SJCRH30 (cell line): ENCODE measurements at regions not wholly inside any gene's neighbourhood (a gene's known extent, or its start where the extent isn't known, plus 50 kb on each side); places are given as distances from the start of the nearest gene placed in this dataset.
"Not testable (repeated sequence)": the region's sequence is repeated elsewhere in the genome, so short reads cannot be mapped to it uniquely, and the experiment has no call there.

Source experiments
- DNase-seq, 2 experiments: peaks; one replicate each; pipeline ENCODE4 v3.0.0-alpha.2; 2015 to 2020
- H3K27ac ChIP-seq: fragments of 250-450 bp; sonication (Bioruptor Pico); 2 replicates; pipeline ENCODE4 v1.5.1; 2020; ENCODE audit warnings: mild to moderate bottlenecking, moderate library complexity
- H3K27me3 ChIP-seq: fragments of 250-450 bp; sonication (Bioruptor Pico); 2 replicates; pipeline ENCODE4 v1.5.1; 2020; ENCODE audit warnings: mild to moderate bottlenecking, moderate library complexity
- H3K36me3 ChIP-seq: fragments of 250-450 bp; sonication (Bioruptor Pico); 2 replicates; pipeline ENCODE4 v1.5.1; 2020; ENCODE audit warnings: mild to moderate bottlenecking, moderate library complexity
- H3K4me1 ChIP-seq: fragments of 250-450 bp; sonication (Bioruptor Pico); 2 replicates; pipeline ENCODE4 v1.5.1; 2020; ENCODE audit warnings: mild to moderate bottlenecking, moderate library complexity
- H3K4me3 ChIP-seq: fragments of 250-450 bp; sonication (Bioruptor Pico); 2 replicates; pipeline ENCODE4 v1.5.1; 2020; ENCODE audit warnings: mild to moderate bottlenecking, moderate library complexity
- H3K9me3 ChIP-seq: fragments of 250-450 bp; sonication (Bioruptor Pico); replicated peaks from 2 replicates; pipeline ENCODE4 v1.5.1; 2020; ENCODE audit warnings: mild to moderate bottlenecking, moderate library complexity

- DNase-seq = no peak
- Histone ChIP-seq H3K4me1 (no peaks in the 10 kb centered on the region), H3K36me3 (no peaks in the 10 kb centered on the region), H3K4me3 (no peak overlapping the region), H3K27me3 (no peaks in the 10 kb centered on the region), H3K27ac (no peak overlapping the region), H3K9me3 (peaks cover 7% of the 10 kb centered on the region)
Measured at GRCh38 chr11:44361813-44362212, 51.9 kb upstream of the ALX4 start.

GRCh38 chr11:44363116-44363515 lies 53.2 kb upstream of the ALX4 start:
- Histone ChIP-seq H3K27me3 (no peaks in the 10 kb centered on the region), H3K9me3 (no peaks in the 10 kb centered on the region; the same call in 1 of the 2 replicates), H3K27ac (no peak overlapping the region), H3K36me3 (no peaks in the 10 kb centered on the region), H3K4me3 (no peak overlapping the region), H3K4me1 (no peaks in the 10 kb centered on the region)
- no peak for DNase-seq

- Histone ChIP-seq H3K27ac (no peak overlapping the region), H3K9me3 (no peaks in the 10 kb centered on the region; the same call in 1 of the 2 replicates), H3K36me3 (no peaks in the 10 kb centered on the region), H3K4me1 (no peaks in the 10 kb centered on the region), H3K4me3 (no peak overlapping the region), H3K27me3 (no peaks in the 10 kb centered on the region)
- DNase-seq = no peak
Measured at GRCh38 chr11:44364596-44364995, 54.7 kb upstream of the ALX4 start.

- no peak overlapping the region for H3K27ac ChIP-seq
- no peaks in the 10 kb centered on the region for H3K36me3 ChIP-seq
- H3K4me1 ChIP-seq = no peaks in the 10 kb centered on the region
- no peak for DNase-seq
- H3K4me3 ChIP-seq = no peak overlapping the region
- H3K27me3 ChIP-seq = no peaks in the 10 kb centered on the region
- no peaks in the 10 kb centered on the region; the same call in 1 of the 2 replicates for H3K9me3 ChIP-seq
Measured at GRCh38 chr11:44365616-44366015, 55.7 kb upstream of the ALX4 start.

- H3K4me3 ChIP-seq = no peak overlapping the region
- H3K4me1 ChIP-seq = no peaks in the 10 kb centered on the region
- no peaks in the 10 kb centered on the region for H3K36me3 ChIP-seq
- H3K27ac ChIP-seq = no peak overlapping the region
- DNase-seq = no peak
- H3K27me3 ChIP-seq = no peaks in the 10 kb centered on the region
- H3K9me3 ChIP-seq = no peaks in the 10 kb centered on the region; the same call in 1 of the 2 replicates
Measured at GRCh38 chr11:44366026-44366425, 56.1 kb upstream of the ALX4 start.

- no peak for DNase-seq
- Histone ChIP-seq H3K27ac (no peak overlapping the region), H3K4me1 (no peaks in the 10 kb centered on the region), H3K27me3 (no peaks in the 10 kb centered on the region), H3K9me3 (no peaks in the 10 kb centered on the region; the same call in 1 of the 2 replicates), H3K36me3 (no peaks in the 10 kb centered on the region), H3K4me3 (no peak overlapping the region)
Measured at GRCh38 chr11:44366741-44367140, 56.8 kb upstream of the ALX4 start.

GRCh38 chr11:44367452-44367851 lies 57.5 kb upstream of the ALX4 start:
- no peak overlapping the region for H3K4me3 ChIP-seq
- no peak overlapping the region for H3K27ac ChIP-seq
- DNase-seq = no peak

GRCh38 chr11:44368886-44369285 lies 58.9 kb upstream of the ALX4 start:
- Histone ChIP-seq H3K36me3 (no peaks in the 10 kb centered on the region), H3K27me3 (no peaks in the 10 kb centered on the region), H3K27ac (no peak overlapping the region), H3K4me3 (no peak overlapping the region), H3K9me3 (no peaks in the 10 kb centered on the region), H3K4me1 (no peaks in the 10 kb centered on the region)
- DNase-seq = no peak

More at GRCh38 chr11:44367452-44367851, 57.5 kb upstream of the ALX4 start:
- Histone ChIP-seq H3K27me3 (no peaks in the 10 kb centered on the region), H3K36me3 (no peaks in the 10 kb centered on the region), H3K4me1 (no peaks in the 10 kb centered on the region), H3K9me3 (no peaks in the 10 kb centered on the region; the same call in 1 of the 2 replicates)

- not testable (repeated sequence) for H3K4me1 ChIP-seq, H3K36me3 ChIP-seq, H3K27me3 ChIP-seq, H3K9me3 ChIP-seq, DNase-seq, H3K4me3 ChIP-seq, H3K27ac ChIP-seq
Measured at GRCh38 chr11:44371042-44371441, 61.1 kb upstream of the ALX4 start.

GRCh38 chr11:44371706-44372105 lies 61.8 kb upstream of the ALX4 start:
- H3K36me3 ChIP-seq = no peaks in the 10 kb centered on the region
- H3K4me3 ChIP-seq = no peak overlapping the region
- no peak for DNase-seq
- H3K9me3 ChIP-seq = no peaks in the 10 kb centered on the region
- no peaks in the 10 kb centered on the region for H3K27me3 ChIP-seq
- H3K27ac ChIP-seq = no peak overlapping the region
- H3K4me1 ChIP-seq = no peaks in the 10 kb centered on the region

- H3K4me1 ChIP-seq = no peaks in the 10 kb centered on the region
- DNase-seq = peak in 1 of 2 experiments; percentile 36
Measured at GRCh38 chr11:44372989-44373388, 63.0 kb upstream of the ALX4 start.

GRCh38 chr11:44374001-44374400 lies 64.1 kb upstream of the ALX4 start:
- H3K9me3 ChIP-seq = no peaks in the 10 kb centered on the region
- no peaks in the 10 kb centered on the region for H3K36me3 ChIP-seq
- H3K27ac ChIP-seq = no peak overlapping the region
- no peaks in the 10 kb centered on the region for H3K27me3 ChIP-seq
- H3K4me3 ChIP-seq = no peak overlapping the region
- no peak for DNase-seq
- no peaks in the 10 kb centered on the region for H3K4me1 ChIP-seq

More at GRCh38 chr11:44372989-44373388, 63.0 kb upstream of the ALX4 start:
- Histone ChIP-seq H3K9me3 (no peaks in the 10 kb centered on the region), H3K4me3 (no peak overlapping the region), H3K27me3 (no peaks in the 10 kb centered on the region), H3K27ac (no peak overlapping the region), H3K36me3 (no peaks in the 10 kb centered on the region)

GRCh38 chr11:44376423-44376822 lies 66.5 kb upstream of the ALX4 start:
- no peak overlapping the region for H3K4me3 ChIP-seq
- H3K27ac ChIP-seq = no peak overlapping the region
- no peaks in the 10 kb centered on the region for H3K36me3 ChIP-seq
- no peak for DNase-seq
- peaks cover 1% of the 10 kb centered on the region for H3K4me1 ChIP-seq
- no peaks in the 10 kb centered on the region for H3K27me3 ChIP-seq
- no peaks in the 10 kb centered on the region for H3K9me3 ChIP-seq

- Histone ChIP-seq H3K4me1 (peaks cover 8% of the 10 kb centered on the region), H3K36me3 (no peaks in the 10 kb centered on the region)
- no peak for DNase-seq
Measured at GRCh38 chr11:44377121-44377520, 67.2 kb upstream of the ALX4 start.

GRCh38 chr11:44377914-44378321 lies 68.0 kb upstream of the ALX4 start:
- no peaks in the 10 kb centered on the region for H3K9me3 ChIP-seq
- H3K4me3 ChIP-seq = no peak overlapping the region
- H3K36me3 ChIP-seq = no peaks in the 10 kb centered on the region
- H3K27ac ChIP-seq = no peak overlapping the region
- peaks cover 16% of the 10 kb centered on the region for H3K4me1 ChIP-seq
- no peak for DNase-seq
- H3K27me3 ChIP-seq = no peaks in the 10 kb centered on the region

More at GRCh38 chr11:44377121-44377520, 67.2 kb upstream of the ALX4 start:
- no peaks in the 10 kb centered on the region for H3K27me3 ChIP-seq
- no peak overlapping the region for H3K27ac ChIP-seq
- no peak overlapping the region for H3K4me3 ChIP-seq
- H3K9me3 ChIP-seq = no peaks in the 10 kb centered on the region

- Histone ChIP-seq H3K4me3 (no peak overlapping the region), H3K27ac (no peak overlapping the region), H3K4me1 (peaks cover 17% of the 10 kb centered on the region), H3K27me3 (no peaks in the 10 kb centered on the region), H3K9me3 (no peaks in the 10 kb centered on the region), H3K36me3 (no peaks in the 10 kb centered on the region)
- DNase-seq = no peak
Measured at GRCh38 chr11:44379141-44380008, 69.4 kb upstream of the ALX4 start.
